AG04450 (cell line): ENCODE measurements at regions not wholly inside any gene's neighbourhood (a gene's known extent, or its start where the extent isn't known, plus 50 kb on each side); places are given as distances from the start of the nearest gene placed in this dataset.

ENCODE experiments used
- CTCF ChIA-PET: fragments of 300-600, 350-600 bp; formaldehyde crosslinking; extraction: SDS; loops from one replicate; lab custom pipeline; 2022; ENCODE audit warnings: antibody characterized with exemption, inconsistent platforms; lab: Charles Lee
- POLR2A ChIA-PET: fragments of 350-600 bp; formaldehyde crosslinking; extraction: SDS; loops from one replicate; lab custom pipeline; 2021; ENCODE audit warnings: antibody characterized with exemption, inconsistent platforms; lab: Yijun Ruan, JAX
- DNase-seq: peaks from one replicate; pipeline ENCODE4 v3.0.0-alpha.2; 2011; ENCODE audit warnings: low read depth, low spot score
- H3K27ac ChIP-seq: one replicate; pipeline ENCODE4 v1.5.1; 2012; ENCODE audit warnings: low read depth, low read length, control low read depth
- H3K27me3 ChIP-seq: one replicate; pipeline ENCODE4 v1.6.0; 2012; ENCODE audit warnings: low read length; ENCODE audit not compliant: control insufficient read depth, insufficient read depth
- H3K4me3 ChIP-seq: 2 replicates; pipeline ENCODE4 v1.5.1; 2011; ENCODE audit warnings: mild to moderate bottlenecking, low read depth, low read length, control low read depth
- H3K9me3 ChIP-seq: 2 replicates; pipeline ENCODE4 v1.5.1; 2012; ENCODE audit warnings: low read length; ENCODE audit not compliant: control insufficient read depth, insufficient read depth
- TF ChIP-seq, protein P1 (sequence below): IDR thresholded peaks from 2 replicates; pipeline ENCODE4 v1.5.1; 2011; ENCODE audit warnings: low read depth, low read length, control low read depth, inconsistent platforms

- ChIA-PET POLR2A (no interaction called here), CTCF (interaction anchor here (0.7 kb wide), 1 partner anchor 64 kb away, joined by 3 read pairs; no protein-coding TSS in a partner anchor)
- TF ChIP-seq, protein P1, sequence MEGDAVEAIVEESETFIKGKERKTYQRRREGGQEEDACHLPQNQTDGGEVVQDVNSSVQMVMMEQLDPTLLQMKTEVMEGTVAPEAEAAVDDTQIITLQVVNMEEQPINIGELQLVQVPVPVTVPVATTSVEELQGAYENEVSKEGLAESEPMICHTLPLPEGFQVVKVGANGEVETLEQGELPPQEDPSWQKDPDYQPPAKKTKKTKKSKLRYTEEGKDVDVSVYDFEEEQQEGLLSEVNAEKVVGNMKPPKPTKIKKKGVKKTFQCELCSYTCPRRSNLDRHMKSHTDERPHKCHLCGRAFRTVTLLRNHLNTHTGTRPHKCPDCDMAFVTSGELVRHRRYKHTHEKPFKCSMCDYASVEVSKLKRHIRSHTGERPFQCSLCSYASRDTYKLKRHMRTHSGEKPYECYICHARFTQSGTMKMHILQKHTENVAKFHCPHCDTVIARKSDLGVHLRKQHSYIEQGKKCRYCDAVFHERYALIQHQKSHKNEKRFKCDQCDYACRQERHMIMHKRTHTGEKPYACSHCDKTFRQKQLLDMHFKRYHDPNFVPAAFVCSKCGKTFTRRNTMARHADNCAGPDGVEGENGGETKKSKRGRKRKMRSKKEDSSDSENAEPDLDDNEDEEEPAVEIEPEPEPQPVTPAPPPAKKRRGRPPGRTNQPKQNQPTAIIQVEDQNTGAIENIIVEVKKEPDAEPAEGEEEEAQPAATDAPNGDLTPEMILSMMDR = no peak
- no peak overlapping the region for H3K4me3 ChIP-seq
- no peak for DNase-seq
- H3K27ac ChIP-seq = no peak overlapping the region
- H3K9me3 ChIP-seq = no peaks in the 10 kb centered on the region; the same call in 1 of the 2 replicates
- H3K27me3 ChIP-seq = peaks cover 3% of the 10 kb centered on the region
These were observed 56.4 kb downstream of the KCNF1 start for GRCh38 chr2:10968176-10968575.

DNA sequence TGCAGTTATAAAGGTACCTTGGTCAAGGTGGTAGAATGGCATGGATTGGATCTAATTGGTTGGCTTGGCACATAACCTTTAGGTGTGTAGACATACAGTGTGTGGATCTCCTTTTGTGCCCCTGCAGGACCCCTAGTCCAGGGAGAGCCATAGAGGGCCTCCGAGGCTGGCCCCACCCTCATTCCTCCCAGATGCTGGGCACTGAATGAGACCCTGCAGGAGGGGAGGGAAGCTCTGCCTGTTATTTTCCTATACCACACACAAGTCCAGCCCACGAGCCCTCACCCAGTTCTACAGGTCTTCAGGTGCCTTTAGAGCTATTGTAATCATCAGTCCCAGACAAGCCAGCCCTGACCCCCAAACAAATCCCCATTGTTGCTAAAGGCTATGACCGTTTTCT lies 58.9 kb downstream of the KCNF1 start:
- H3K27ac ChIP-seq = no peak overlapping the region
- DNase-seq = no peak
- CTCF ChIA-PET = no interaction called here
- H3K4me3 ChIP-seq = no peak overlapping the region
- TF ChIP-seq, protein P1 = no peak
- POLR2A ChIA-PET = no interaction called here
- no peaks in the 10 kb centered on the region; the same call in 1 of the 2 replicates for H3K9me3 ChIP-seq
- peaks cover 3% of the 10 kb centered on the region for H3K27me3 ChIP-seq

GRCh38 chr2:10971161-10971887 lies 59.6 kb downstream of the KCNF1 start:
- Histone ChIP-seq H3K9me3 (no peaks in the 10 kb centered on the region; the same call in 1 of the 2 replicates), H3K4me3 (no peak overlapping the region), H3K27ac (no peak overlapping the region), H3K27me3 (peaks cover 3% of the 10 kb centered on the region)
- DNase-seq = no peak
- TF ChIP-seq, protein P1 = no peak
- ChIA-PET CTCF (no interaction called here), POLR2A (no interaction called here)

DNA sequence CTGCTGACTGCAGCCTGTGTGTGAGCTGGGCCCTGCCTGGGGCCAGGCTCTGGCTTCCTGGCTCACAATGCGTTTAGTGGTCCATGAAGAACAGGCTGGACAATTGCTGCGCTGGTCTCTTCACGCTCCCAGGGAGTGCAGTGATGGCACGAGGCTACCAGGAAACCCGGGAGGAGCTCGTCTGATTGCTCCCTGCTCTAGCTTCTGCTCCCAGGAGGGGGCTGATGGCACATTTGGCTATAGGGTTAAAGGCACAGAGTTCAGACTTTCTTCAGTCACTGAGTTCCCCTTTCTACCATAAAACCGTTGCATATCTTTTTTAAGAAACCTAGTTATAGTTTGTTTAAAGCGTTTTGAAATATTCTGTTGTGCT lies 60.1 kb downstream of the KCNF1 start:
- TF ChIP-seq, protein P1 = no peak
- Histone ChIP-seq H3K4me3 (no peak overlapping the region), H3K27ac (no peak overlapping the region), H3K27me3 (peaks cover 3% of the 10 kb centered on the region), H3K9me3 (no peaks in the 10 kb centered on the region; the same call in 1 of the 2 replicates)
- ChIA-PET POLR2A (no interaction called here), CTCF (no interaction called here)
- no peak for DNase-seq

- ChIA-PET POLR2A (no interaction called here), CTCF (no interaction called here)
- no peak overlapping the region for H3K27ac ChIP-seq
- TF ChIP-seq, protein P1 = no peak
- no peak overlapping the region for H3K4me3 ChIP-seq
- peaks cover 3% of the 10 kb centered on the region for H3K27me3 ChIP-seq
- H3K9me3 ChIP-seq = no peaks in the 10 kb centered on the region; the same call in 1 of the 2 replicates
- no peak for DNase-seq
These were observed 61.1 kb downstream of the KCNF1 start for GRCh38 chr2:10972683-10973433.
